NT2/D1 (cell line): ENCODE measurements at regions not wholly inside any gene's neighbourhood (a gene's known extent, or its start where the extent isn't known, plus 50 kb on each side); places are given as distances from the start of the nearest gene placed in this dataset.

Source experiments
- SUZ12 ChIP-seq: IDR thresholded peaks from 2 replicates; pipeline ENCODE4 v1.6.1; 2011; ENCODE audit not compliant: insufficient read length, insufficient read depth; ENCODE audit errors: extremely low read depth
- YY1 ChIP-seq: IDR thresholded peaks from 2 replicates; pipeline ENCODE4 v1.6.1; 2011; ENCODE audit not compliant: insufficient read length, insufficient read depth
- ZNF274 ChIP-seq: IDR thresholded peaks from 2 replicates; pipeline ENCODE4 v1.6.1; 2011; ENCODE audit warnings: mild to moderate bottlenecking, low read depth, low read length

DNA sequence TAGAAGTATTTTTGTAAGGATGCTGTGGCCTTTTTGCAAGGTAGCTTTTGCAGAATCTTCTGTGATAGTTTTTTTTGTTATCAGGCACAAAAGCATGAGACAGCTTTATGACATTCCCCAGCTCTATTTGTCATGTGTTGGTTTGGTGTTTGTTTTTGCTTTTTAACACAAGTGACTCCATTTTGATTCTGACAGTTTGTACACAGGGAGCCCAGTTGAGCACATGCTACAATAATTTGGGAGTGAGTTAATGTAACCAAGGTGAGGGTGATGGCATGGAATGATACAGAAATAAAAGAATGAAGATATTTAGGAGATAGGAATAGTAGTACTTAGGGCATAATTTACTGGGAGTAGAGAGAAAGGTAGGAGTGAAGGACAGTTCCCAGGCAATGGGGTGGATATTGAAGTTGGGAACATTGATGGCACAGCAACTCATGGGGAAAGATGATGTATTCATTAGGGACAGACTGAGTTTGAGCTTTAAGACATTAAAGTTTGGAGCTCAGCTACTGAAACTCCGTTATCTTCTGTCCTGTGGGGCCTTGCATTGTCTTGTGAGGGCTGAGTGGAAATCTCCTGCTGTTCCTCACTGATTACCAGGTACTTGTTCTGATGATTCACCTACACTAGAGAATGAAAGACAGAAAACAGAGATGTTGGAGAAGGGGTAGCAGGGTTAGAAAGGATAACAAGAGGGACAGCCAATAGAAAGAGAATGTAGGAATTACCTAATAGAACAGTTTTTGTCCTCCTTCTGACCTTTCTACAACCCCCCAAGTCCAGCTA lies 88.3 kb upstream of the CCDC112 start:
- TF ChIP-seq ZNF274 (no peak), SUZ12 (no peak), YY1 (no peak)
